ENCODE measurements at regions not wholly inside any gene's neighbourhood (a gene's known extent, or its start where the extent isn't known, plus 50 kb on each side); places are given as distances from the start of the nearest gene placed in this dataset.

- TF ChIP-seq POLR2A (IDR thresholded peaks at IDR 0.05): no peak
- no peak for TF ChIP-seq CTCF (IDR thresholded peaks at IDR 0.05)
These were observed 287.3 kb upstream of the HS6ST1 start for GRCh38 chr2:128605931-128606330.

Measured in testis (tissue), 2 donors.